HEK293 (cell line): ENCODE measurements at regions not wholly inside any gene's neighbourhood (a gene's known extent, or its start where the extent isn't known, plus 50 kb on each side); places are given as distances from the start of the nearest gene placed in this dataset.

Source experiments
- CTCF ChIA-PET: fragments of 350-600 bp; formaldehyde crosslinking; extraction: SDS; loops from one replicate; lab custom pipeline; 2021; ENCODE audit warnings: antibody characterized with exemption; lab: Yijun Ruan, JAX
- POLR2A ChIA-PET: fragments of 300-600 bp; formaldehyde crosslinking; extraction: SDS; loops from one replicate; lab custom pipeline; 2020; ENCODE audit warnings: antibody characterized with exemption, inconsistent platforms; lab: Yijun Ruan, JAX
- H3K27ac ChIP-seq: fragments of 200-500 bp; sonication (Bioruptor generic); 2 replicates; pipeline ENCODE4 v1.5.1; 2014; ENCODE audit warnings: low read depth, low read length, control low read depth, inconsistent platforms; ENCODE audit errors: extremely low read depth
- H3K36me3 ChIP-seq, 2 experiments: fragments of 200-500 bp in 1 of 2; sonication (Bioruptor generic) in 1 of 2; 1 replicate in 1 of 2; 2 replicates in 1 of 2; pipeline ENCODE4 v1.5.1; 2014 to 2017; ENCODE audit warnings: inconsistent platforms in 2 of 2, low read length in 2 of 2; ENCODE audit not compliant: control insufficient read depth in 2 of 2, insufficient read depth in 1 of 2
- H3K4me1 ChIP-seq: fragments of 200-500 bp; sonication (Bioruptor generic); 2 replicates; pipeline ENCODE4 v1.5.1; 2014; ENCODE audit warnings: mild to moderate bottlenecking, low read length, inconsistent platforms; ENCODE audit not compliant: control insufficient read depth, insufficient read depth
- H3K4me3 ChIP-seq: 2 replicates; pipeline ENCODE4 v1.5.1; 2011; ENCODE audit warnings: low read depth, mild to moderate bottlenecking, control low read depth, low read length, moderate library complexity
- H3K9me3 ChIP-seq: fragments of 200-500 bp; sonication (Bioruptor generic); 2 replicates; pipeline ENCODE4 v1.5.1; 2014; ENCODE audit warnings: low read depth, low read length, inconsistent platforms; ENCODE audit not compliant: control insufficient read depth, insufficient read depth
- AEBP2 ChIP-seq: fragments of 450-650 bp; formaldehyde crosslinking; IDR thresholded peaks from 2 replicates; pipeline ENCODE4 v1.5.1; 2016; ENCODE audit warnings: missing biosample characterization, missing genetic modification characterization, borderline replicate concordance
- BCL11A ChIP-seq: fragments of 450-650 bp; formaldehyde crosslinking; IDR thresholded peaks from 2 replicates; pipeline ENCODE4 v1.5.1; 2016; ENCODE audit warnings: low read depth, missing biosample characterization, missing genetic modification characterization
- KLF9 ChIP-seq: fragments of 450-650 bp; formaldehyde crosslinking; IDR thresholded peaks from 2 replicates; pipeline ENCODE4 v1.5.1; 2016; ENCODE audit warnings: missing biosample characterization, missing genetic modification characterization, low read depth
- PATZ1 ChIP-seq: fragments of 450-650 bp; formaldehyde crosslinking; IDR thresholded peaks from 2 replicates; pipeline ENCODE4 v1.5.1; 2016; ENCODE audit warnings: missing biosample characterization, missing genetic modification characterization
- REPIN1 ChIP-seq: fragments of 450-650 bp; formaldehyde crosslinking; IDR thresholded peaks from 2 replicates; pipeline ENCODE4 v1.5.1; 2017; ENCODE audit warnings: missing biosample characterization, missing genetic modification characterization, low read depth
- ZBTB21 ChIP-seq: fragments of 450-650 bp; formaldehyde crosslinking; IDR thresholded peaks from 2 replicates; pipeline ENCODE4 v1.5.1; 2017; ENCODE audit warnings: missing biosample characterization, missing genetic modification characterization
- ZFHX2 ChIP-seq: fragments of 450-650 bp; formaldehyde crosslinking; conservative IDR thresholded peaks from 2 replicates; pipeline ENCODE4 v1.5.1; 2016; ENCODE audit warnings: missing biosample characterization, missing genetic modification characterization
- ZNF112 ChIP-seq: fragments of 450-650 bp; formaldehyde crosslinking; IDR thresholded peaks from 2 replicates; pipeline ENCODE4 v1.5.0; 2017; ENCODE audit warnings: missing biosample characterization, missing genetic modification characterization
- ZNF114 ChIP-seq: fragments of 450-650 bp; formaldehyde crosslinking; IDR thresholded peaks from 2 replicates; pipeline ENCODE4 v1.5.0; 2017; ENCODE audit warnings: missing biosample characterization, missing genetic modification characterization
- ZNF169 ChIP-seq: fragments of 450-650 bp; formaldehyde crosslinking; IDR thresholded peaks from 2 replicates; pipeline ENCODE4 v1.5.1; 2016; ENCODE audit warnings: missing biosample characterization, missing genetic modification characterization
- ZNF223 ChIP-seq: fragments of 450-650 bp; formaldehyde crosslinking; IDR thresholded peaks from 2 replicates; pipeline ENCODE4 v1.5.1; 2016; ENCODE audit warnings: missing biosample characterization, missing genetic modification characterization
- ZNF560 ChIP-seq: fragments of 450-650 bp; formaldehyde crosslinking; IDR thresholded peaks from 2 replicates; pipeline ENCODE4 v1.5.1; 2017; ENCODE audit warnings: missing biosample characterization, missing genetic modification characterization, borderline replicate concordance
- ZNF624 ChIP-seq: fragments of 450-650 bp; formaldehyde crosslinking; IDR thresholded peaks from 2 replicates; pipeline ENCODE4 v1.5.1; 2017; ENCODE audit warnings: missing biosample characterization, missing genetic modification characterization
- ZNF664 ChIP-seq: fragments of 450-650 bp; formaldehyde crosslinking; IDR thresholded peaks from 2 replicates; pipeline ENCODE4 v1.5.1; 2016; ENCODE audit warnings: missing biosample characterization, missing genetic modification characterization
- ZNF670 ChIP-seq: fragments of 450-650 bp; formaldehyde crosslinking; IDR thresholded peaks from 2 replicates; pipeline ENCODE4 v1.5.1; 2016; ENCODE audit warnings: missing biosample characterization, missing genetic modification characterization, low read depth
- ZNF701 ChIP-seq: fragments of 450-650 bp; formaldehyde crosslinking; IDR thresholded peaks from 2 replicates; pipeline ENCODE4 v1.5.1; 2016; ENCODE audit warnings: missing biosample characterization, missing genetic modification characterization
- ZNF777 ChIP-seq: fragments of 450-650 bp; formaldehyde crosslinking; IDR thresholded peaks from 2 replicates; pipeline ENCODE4 v1.5.1; 2017; ENCODE audit warnings: missing biosample characterization, missing genetic modification characterization, borderline replicate concordance
- ZNF785 ChIP-seq: fragments of 450-650 bp; formaldehyde crosslinking; IDR thresholded peaks from 2 replicates; pipeline ENCODE4 v1.5.1; 2016; ENCODE audit warnings: missing biosample characterization, missing genetic modification characterization
- ZNF791 ChIP-seq: fragments of 450-650 bp; formaldehyde crosslinking; IDR thresholded peaks from 2 replicates; pipeline ENCODE4 v1.5.1; 2016; ENCODE audit warnings: missing biosample characterization, missing genetic modification characterization
- ZSCAN4 ChIP-seq: fragments of 450-650 bp; formaldehyde crosslinking; IDR thresholded peaks from 2 replicates; pipeline ENCODE4 v1.5.1; 2017; ENCODE audit warnings: missing biosample characterization, missing genetic modification characterization
- TF ChIP-seq, protein P1 (sequence below): fragments of 450-650 bp; formaldehyde crosslinking; IDR thresholded peaks from 2 replicates; pipeline ENCODE4 v1.5.1; 2017; ENCODE audit warnings: missing biosample characterization, missing genetic modification characterization

DNA sequence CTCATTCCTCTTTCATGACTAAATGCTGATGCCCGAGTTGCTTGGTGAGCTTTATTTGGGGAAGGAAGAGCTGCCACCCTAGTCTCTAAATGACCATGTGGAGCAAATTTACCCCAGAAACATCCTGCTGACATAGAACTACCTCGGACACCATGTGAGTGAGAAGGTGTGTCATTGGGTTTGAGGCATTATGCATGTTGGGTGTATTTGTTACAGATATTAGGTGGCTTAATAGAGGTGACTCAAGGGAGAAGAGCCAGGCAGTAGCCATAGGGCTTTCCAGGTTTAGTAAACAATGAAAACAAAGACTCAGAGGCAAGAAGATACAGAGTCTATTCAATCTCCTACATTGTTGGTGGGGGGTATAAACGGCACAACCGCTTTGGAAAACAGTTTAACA, 581.5 kb downstream of the CCDC171 start:
- no peaks in the 10 kb centered on the region for H3K9me3 ChIP-seq
- TF ChIP-seq ZNF791 (no peak), KLF9 (no peak), ZNF112 (tag by site-specific recombination) (no peak), ZNF670 (tag by site-specific recombination) (no peak), ZNF777 (no peak), ZNF114 (tag by site-specific recombination) (no peak), ZNF624 (no peak), ZNF223 (tag by site-specific recombination) (no peak), ZNF664 (no peak), PATZ1 (tag by site-specific recombination) (no peak), REPIN1 (tag by site-specific recombination) (no peak), ZNF560 (tag by site-specific recombination) (no peak), ZNF169 (tag by site-specific recombination) (no peak), AEBP2 (no peak), ZBTB21 (tag by site-specific recombination) (no peak), ZSCAN4 (no peak), ZNF785 (no peak), BCL11A (tag by site-specific recombination) (no peak), ZFHX2 (tag by site-specific recombination) (no peak)
- TF ChIP-seq, protein P1, sequence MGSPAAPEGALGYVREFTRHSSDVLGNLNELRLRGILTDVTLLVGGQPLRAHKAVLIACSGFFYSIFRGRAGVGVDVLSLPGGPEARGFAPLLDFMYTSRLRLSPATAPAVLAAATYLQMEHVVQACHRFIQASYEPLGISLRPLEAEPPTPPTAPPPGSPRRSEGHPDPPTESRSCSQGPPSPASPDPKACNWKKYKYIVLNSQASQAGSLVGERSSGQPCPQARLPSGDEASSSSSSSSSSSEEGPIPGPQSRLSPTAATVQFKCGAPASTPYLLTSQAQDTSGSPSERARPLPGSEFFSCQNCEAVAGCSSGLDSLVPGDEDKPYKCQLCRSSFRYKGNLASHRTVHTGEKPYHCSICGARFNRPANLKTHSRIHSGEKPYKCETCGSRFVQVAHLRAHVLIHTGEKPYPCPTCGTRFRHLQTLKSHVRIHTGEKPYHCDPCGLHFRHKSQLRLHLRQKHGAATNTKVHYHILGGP (tag by site-specific recombination), result no peak
- TF ChIP-seq, all 188 proteins: peak for 0
- H3K4me1 ChIP-seq, result no peaks in the 10 kb centered on the region
- no peak overlapping the region for H3K4me3 ChIP-seq
- no peaks in the 10 kb centered on the region for H3K36me3 ChIP-seq
- CTCF ChIA-PET, result interaction anchor here (0.6 to 3.2 kb wide), 23 partner anchors 8 to 293 kb away, joined by 3 to 25 read pairs (median 6); no protein-coding TSS in a partner anchor
- H3K27ac ChIP-seq, result no peak overlapping the region
- POLR2A ChIA-PET, result no interaction called here

DNA sequence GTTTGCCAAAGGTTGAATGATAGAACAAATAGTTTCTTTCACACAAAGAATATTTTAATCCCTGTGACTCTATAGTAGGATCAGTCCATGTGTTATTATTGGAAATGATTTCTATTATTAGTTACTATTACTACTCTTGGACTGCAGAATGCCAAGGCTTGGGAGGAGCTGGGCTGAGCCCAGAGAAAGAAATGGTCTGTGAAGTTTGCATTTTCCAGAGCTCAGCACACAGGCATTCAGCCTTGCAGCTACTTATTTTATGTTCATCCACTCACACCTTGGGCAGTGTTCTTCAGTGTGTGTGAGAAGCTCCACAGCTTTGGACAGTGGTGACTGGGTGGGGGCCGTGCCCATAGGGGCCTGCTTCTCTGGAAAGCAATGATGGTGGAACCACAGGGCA, 583.1 kb downstream of the CCDC171 start:
- CTCF ChIA-PET, result interaction anchor here (0.6 to 1.3 kb wide), 5 partner anchors 19 to 957 kb away, joined by 3 to 5 read pairs (median 4); no protein-coding TSS in a partner anchor

More for the DNA sequence above, 583.1 kb downstream of the CCDC171 start:
- Histone ChIP-seq H3K4me1 (no peaks in the 10 kb centered on the region), H3K27ac (no peak overlapping the region), H3K9me3 (no peaks in the 10 kb centered on the region), H3K4me3 (no peak overlapping the region), H3K36me3 (no peaks in the 10 kb centered on the region)
- no peak for TF ChIP-seq ZNF701 (tag by site-specific recombination)
- POLR2A ChIA-PET, result no interaction called here
